Activated CD4-positive, alpha-beta T cell treated with anti-CD3 and anti-CD28 coated beads for 24 hours (primary cell): ENCODE measurements at regions not wholly inside any gene's neighbourhood (a gene's known extent, or its start where the extent isn't known, plus 50 kb on each side); places are given as distances from the start of the nearest gene placed in this dataset.

ENCODE experiments used
- DNase-seq, 2 donors: peaks; one replicate each; pipeline ENCODE4 v3.0.0-alpha.2; 2020; ENCODE audit warnings: low read depth in 2 of 2

DNA sequence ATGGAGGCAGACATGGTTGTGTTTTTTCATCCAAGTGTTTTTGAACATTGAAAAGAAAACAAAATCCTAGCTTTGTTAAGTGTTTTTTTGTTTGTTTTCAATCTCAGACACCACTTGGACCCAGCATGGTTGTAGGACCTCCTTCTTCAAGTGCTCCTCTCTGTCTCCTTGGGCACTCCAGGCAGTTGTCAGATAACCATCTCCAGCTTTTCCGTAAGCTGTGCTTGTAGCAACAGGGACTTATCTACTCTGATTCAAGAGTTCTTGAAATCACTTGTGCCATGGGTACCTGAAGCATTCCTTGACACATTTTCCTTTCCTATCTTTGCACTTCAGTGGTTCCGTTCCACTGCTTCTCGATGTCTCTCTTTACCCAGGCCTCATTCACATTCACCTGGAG is 334.9 kb upstream of the DDX53 start:
- DNase-seq, result no peak

DNA sequence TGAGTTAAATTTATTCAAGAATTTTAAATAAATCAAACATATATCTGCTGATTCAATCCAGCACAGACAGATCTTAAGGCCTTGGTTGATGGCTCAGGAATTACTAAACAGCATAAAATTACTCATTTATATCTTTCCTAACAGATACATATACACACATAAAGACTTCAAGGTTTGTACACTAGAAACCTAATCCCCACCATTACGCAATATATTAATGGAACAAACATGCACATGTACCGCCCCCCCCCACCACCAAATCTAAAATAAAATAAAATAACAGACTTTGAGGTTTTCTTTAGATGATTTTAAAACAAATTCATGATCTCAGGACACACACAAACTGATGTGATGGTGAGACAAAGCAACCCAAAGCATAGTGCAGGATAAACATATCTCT is 333.9 kb upstream of the DDX53 start:
- DNase-seq, result no peak

GRCh38 chrX:22666441-22666840 is 333.3 kb upstream of the DDX53 start:
- DNase-seq, result no peak

DNA sequence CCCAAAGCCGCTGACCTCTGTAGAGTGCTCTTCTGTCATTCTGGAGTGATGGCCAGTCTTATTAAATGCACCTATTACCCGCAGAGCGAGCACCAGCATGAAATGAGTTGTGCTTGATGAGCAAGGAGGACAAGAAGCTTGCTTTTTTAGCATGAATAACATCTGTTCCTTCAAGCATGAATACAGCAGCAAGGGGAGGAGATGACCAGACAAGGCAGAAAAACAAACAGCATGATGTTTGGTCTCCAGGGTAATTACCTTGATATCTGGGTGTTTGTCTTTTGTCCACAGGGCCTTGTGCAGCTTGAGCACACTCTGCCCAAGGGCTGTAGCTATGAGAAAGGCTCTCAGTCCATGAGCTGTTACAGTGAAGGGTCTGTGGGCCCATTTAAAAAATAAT is 324.8 kb upstream of the DDX53 start:
- DNase-seq, result no peak

- no peak for DNase-seq
These were observed 313.6 kb upstream of the DDX53 start for GRCh38 chrX:22686138-22686541.

GRCh38 chrX:22689290-22689689 is 310.5 kb upstream of the DDX53 start:
- no peak for DNase-seq

GRCh38 chrX:22690116-22690515 is 309.6 kb upstream of the DDX53 start:
- DNase-seq, result no peak

GRCh38 chrX:22691966-22692565 is 307.7 kb upstream of the DDX53 start:
- DNase-seq, result no peak

GRCh38 chrX:22698151-22698550 is 301.6 kb upstream of the DDX53 start:
- DNase-seq, result no peak

GRCh38 chrX:22699581-22700091 is 300.1 kb upstream of the DDX53 start:
- no peak for DNase-seq

- no peak for DNase-seq
These were observed 286.8 kb upstream of the DDX53 start for GRCh38 chrX:22712942-22713341.

- no peak for DNase-seq
These were observed 269.2 kb upstream of the DDX53 start for GRCh38 chrX:22730542-22730941.

DNA sequence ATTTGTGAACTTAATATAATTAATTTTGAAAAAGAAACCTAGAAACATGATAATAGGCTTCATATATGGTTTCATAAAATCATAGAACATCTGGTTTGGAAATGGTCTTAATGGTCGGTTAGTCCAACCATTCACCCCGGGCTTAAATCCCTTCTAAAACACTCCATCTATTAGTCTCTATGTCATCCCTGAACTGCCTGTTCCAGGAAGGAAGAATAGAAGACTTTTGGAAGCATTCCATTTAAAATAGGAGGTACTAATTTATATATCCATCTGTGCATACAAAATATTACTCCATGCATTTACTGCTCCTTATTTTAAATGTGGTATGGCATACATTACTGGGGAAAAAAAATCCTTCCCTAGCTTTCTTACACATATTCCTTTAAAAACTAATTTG is 262.2 kb upstream of the DDX53 start:
- DNase-seq, result no peak

- DNase-seq, result no peak
These were observed 260.5 kb upstream of the DDX53 start for GRCh38 chrX:22739276-22739675.

DNA sequence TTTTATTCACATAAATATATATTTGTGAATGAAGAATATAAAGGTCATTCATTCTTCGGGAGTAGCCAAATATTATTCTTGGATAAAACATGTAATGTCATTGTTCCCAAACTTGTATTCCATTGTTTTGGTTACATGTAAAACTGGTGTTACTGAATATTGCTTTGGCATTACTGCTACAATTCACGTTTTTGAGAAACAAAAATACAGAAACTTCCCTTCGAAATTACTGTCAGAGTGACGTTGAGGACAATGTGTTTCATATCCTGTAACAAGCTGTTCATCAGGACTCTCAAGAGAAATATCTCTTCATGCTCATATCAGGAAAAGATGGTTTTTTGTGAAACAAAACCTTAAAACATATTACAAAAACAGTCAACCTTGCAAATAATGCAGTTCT is 258.9 kb upstream of the DDX53 start:
- DNase-seq, result no peak

DNA sequence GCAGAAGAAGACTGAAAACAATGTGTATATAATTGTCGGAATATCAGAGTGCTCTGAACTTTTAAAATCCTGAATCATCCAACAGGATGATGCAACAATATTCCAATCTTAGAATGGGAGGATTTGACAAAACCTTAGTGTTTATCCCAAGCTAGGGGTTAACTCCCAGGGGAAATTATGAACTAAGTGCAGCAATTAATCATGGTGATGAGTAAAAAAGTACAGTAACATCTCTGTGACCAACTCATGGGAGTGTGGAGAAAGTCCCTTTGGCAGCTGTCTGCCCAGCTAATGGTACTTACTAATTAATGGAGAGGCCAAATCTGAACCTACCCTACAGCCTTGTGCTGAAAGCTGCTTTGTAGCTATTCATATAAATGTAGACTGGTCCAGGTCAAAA is 257.6 kb upstream of the DDX53 start:
- no peak for DNase-seq

GRCh38 chrX:22746081-22746480 is 253.7 kb upstream of the DDX53 start:
- no peak for DNase-seq

DNA sequence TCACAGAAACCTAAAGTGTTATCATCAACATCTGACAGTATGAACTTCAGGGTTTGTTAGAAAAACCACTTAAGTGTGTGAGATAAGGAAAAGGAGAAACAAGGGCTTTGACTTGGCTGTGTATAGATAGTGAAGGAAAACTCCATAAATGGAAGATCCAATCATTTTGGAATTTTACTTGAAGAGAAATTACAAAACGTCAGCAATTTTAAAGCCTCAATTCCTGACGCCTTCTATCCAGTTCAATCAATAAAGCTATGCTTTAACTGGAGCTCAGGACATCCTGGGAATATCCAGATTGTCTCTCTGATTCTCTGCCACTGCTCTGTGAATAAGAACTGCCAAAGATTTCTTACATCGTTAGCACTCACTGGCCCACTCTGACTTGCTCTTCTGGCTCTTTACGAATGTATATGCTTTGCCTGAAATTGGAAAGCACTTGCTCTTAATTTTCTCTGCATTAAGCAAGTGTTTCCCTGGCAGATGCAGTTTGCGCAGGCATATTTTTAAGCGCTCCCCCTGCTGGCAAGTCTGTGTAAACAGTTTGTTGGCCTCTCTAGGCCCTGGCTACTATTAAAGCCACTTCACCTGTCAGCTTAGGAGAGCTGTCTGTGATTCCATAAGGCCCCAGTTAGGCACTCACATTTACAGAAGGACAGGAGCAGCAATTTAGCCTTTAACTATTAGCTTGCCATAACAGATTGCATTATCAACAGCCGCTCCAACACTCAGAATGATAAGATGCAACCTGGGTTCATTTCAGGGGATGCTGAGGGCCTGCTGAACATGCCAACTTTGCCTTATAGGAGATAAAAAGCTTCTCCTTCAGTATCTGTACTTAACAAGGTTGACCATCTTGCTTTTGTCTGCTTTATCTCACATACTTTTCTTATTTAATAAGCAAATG is 251.4 kb upstream of the DDX53 start:
- peak in 1 of 2 donors; percentile 41 for DNase-seq

DNA sequence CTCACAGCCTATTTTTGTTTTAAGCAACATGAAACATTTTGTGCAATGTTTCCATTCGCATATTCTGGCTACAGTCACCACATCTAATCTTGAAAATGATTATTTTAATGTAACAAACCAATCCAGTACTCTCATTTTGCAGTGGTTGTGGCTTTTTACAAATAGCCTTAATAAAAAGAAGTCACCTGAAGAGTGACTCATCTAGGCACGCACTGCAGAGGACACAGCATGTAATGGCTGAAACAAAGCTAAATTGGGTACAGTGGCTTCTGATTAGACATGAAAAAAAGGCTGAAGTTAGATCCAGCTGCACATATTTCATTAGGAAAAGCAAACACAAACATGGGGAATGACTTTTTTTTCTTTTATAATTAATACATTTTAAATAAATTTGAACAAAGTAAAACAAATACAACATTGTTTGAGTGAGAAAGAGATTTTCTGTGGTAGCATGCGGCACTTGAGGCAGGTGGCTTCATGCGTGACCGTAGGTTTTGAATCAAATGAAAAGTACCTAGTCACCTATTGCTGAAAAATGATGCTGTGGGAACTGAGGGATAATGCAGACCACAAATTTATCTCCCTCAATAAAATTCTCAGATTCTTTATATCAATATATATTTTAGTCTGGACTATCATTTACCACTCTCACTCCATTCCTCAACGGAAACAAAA is 240.8 kb upstream of the DDX53 start:
- no peak for DNase-seq

- no peak for DNase-seq
These were observed 239.2 kb upstream of the DDX53 start for GRCh38 chrX:22760513-22761057.

- DNase-seq, result no peak
These were observed 211.5 kb upstream of the DDX53 start for GRCh38 chrX:22788221-22788620.

DNA sequence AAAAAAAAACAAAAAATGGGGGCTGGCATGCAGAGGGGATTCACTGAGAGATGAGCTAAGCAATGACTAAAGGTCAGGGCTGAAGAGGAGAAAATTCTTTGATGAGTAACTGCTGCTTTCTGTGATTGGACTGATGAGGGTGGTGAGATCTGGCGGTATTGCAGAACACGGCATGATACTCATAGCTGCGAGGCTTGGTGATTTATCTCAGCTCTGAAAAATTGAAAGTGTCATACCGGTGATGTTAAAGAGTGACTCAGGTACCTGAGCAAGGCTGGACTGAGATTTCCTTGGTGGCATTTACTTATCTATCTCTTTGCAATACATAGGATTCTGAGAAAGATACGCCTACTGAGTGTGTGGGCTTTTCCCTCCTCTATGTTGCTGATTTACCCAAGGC is 204.1 kb upstream of the DDX53 start:
- DNase-seq, result no peak
